A673 (cell line): ENCODE measurements at regions not wholly inside any gene's neighbourhood (a gene's known extent, or its start where the extent isn't known, plus 50 kb on each side); places are given as distances from the start of the nearest gene placed in this dataset.

ENCODE experiments used
- BruUV-seq: library from RNA; stranded (reverse); fragments of 400-500 nt; replicated peaks from 2 replicates; lab custom pipeline; 2021; lab: Mats Ljungman, UMichigan
- CTCF ChIA-PET: fragments of 300-600 bp; sonication (Branson Sonifier 250); formaldehyde crosslinking; loops from one replicate; lab custom pipeline; 2022; ENCODE audit warnings: antibody characterized with exemption; lab: Charles Lee
- POLR2A ChIA-PET: fragments of 300-600 bp; sonication (Branson Sonifier 250); formaldehyde crosslinking; loops from one replicate; lab custom pipeline; 2022; ENCODE audit warnings: antibody characterized with exemption; ENCODE audit not compliant: low non-redundant PET; lab: Charles Lee
- DNase-seq: peaks from one replicate; pipeline ENCODE4 v3.0.0-alpha.2; 2015; ENCODE audit warnings: low spot score
- H3K27ac ChIP-seq: fragments of 200-600 bp; sonication (generic); 2 replicates; pipeline ENCODE4 v1.5.1; 2016; ENCODE audit warnings: mixed run types, low read depth, mild to moderate bottlenecking, mixed read lengths, antibody characterized with exemption, low read length; ENCODE audit not compliant: poor library complexity, severe bottlenecking
- H3K27me3 ChIP-seq: fragments of 200-600 bp; sonication (generic); replicated peaks from 2 replicates; pipeline ENCODE4 v1.6.1; 2017; ENCODE audit warnings: mixed run types, low read depth, mild to moderate bottlenecking, mixed read lengths, antibody characterized with exemption, low read length; ENCODE audit not compliant: insufficient read depth, poor library complexity
- H3K36me3 ChIP-seq: fragments of 200-600 bp; sonication (generic); 2 replicates; pipeline ENCODE4 v1.6.1; 2016; ENCODE audit warnings: mixed run types, mild to moderate bottlenecking, mixed read lengths, antibody characterized with exemption, low read length; ENCODE audit not compliant: insufficient read depth, poor library complexity, severe bottlenecking
- H3K4me1 ChIP-seq: fragments of 200-600 bp; sonication (generic); 2 replicates; pipeline ENCODE4 v1.6.1; 2017; ENCODE audit warnings: mixed run types, mild to moderate bottlenecking, mixed read lengths, antibody characterized with exemption, low read length; ENCODE audit not compliant: insufficient read depth, poor library complexity, severe bottlenecking
- H3K4me3 ChIP-seq: fragments of 200-600 bp; sonication (generic); 2 replicates; pipeline ENCODE4 v1.5.1; 2016; ENCODE audit warnings: low read depth, mixed run types, mild to moderate bottlenecking, mixed read lengths, low read length; ENCODE audit not compliant: poor library complexity, severe bottlenecking
- H3K9me3 ChIP-seq: fragments of 200-600 bp; sonication (generic); 2 replicates; pipeline ENCODE4 v1.6.1; 2016; ENCODE audit warnings: mixed run types, low read depth, mild to moderate bottlenecking, mixed read lengths, antibody characterized with exemption, low read length; ENCODE audit not compliant: poor library complexity, severe bottlenecking
- EZH2 ChIP-seq: fragments of 200-600 bp; sonication (generic); IDR thresholded peaks from 2 replicates; pipeline ENCODE4 v1.6.1; 2017; ENCODE audit warnings: borderline replicate concordance, low read depth, mild to moderate bottlenecking, mixed read lengths, antibody characterized with exemption, low read length; ENCODE audit not compliant: poor library complexity, severe bottlenecking
- intact Hi-C: fragments of 100-400 bp; cut with micrococcal nuclease; formaldehyde crosslinking; loops from one replicate; pipeline ENCODE4 v1.10.0; 2022; ENCODE audit not compliant: unreplicated experiment
- TF ChIP-seq, protein P1 (sequence below): fragments of 300-800, 200-600 bp; sonication (generic); conservative IDR thresholded peaks from 2 replicates; pipeline ENCODE4 v1.5.1; 2017; ENCODE audit warnings: low read depth, mild to moderate bottlenecking, antibody characterized with exemption, low read length, moderate library complexity, mixed read lengths

DNA sequence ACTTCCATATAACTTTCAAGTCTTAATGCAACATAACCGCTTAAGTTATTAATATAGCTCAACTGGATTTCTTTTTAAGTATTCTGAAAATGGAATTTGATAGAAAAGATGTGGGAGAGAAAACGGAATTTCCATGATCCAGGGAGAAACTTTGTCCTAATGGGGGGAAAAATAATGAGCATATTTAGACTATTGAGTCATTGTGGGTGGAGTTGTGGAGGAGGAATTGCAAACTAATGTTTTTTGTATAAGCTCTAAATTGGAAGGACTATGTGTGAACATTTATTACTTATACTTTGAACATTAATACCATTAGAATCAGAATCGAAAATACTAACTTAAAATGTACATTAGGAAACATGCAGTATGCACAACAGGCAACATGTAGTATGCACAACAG, 159.9 kb upstream of the NEGR1 start:
- POLR2A ChIA-PET: no interaction called here
- no TSS peak for BruUV-seq
- Histone ChIP-seq H3K4me3 (no peak overlapping the region), H3K9me3 (no peaks in the 10 kb centered on the region), H3K27ac (no peak overlapping the region), H3K36me3 (no peaks in the 10 kb centered on the region), H3K27me3 (no peaks in the 10 kb centered on the region), H3K4me1 (no peaks in the 10 kb centered on the region)
- TF ChIP-seq, protein P1, sequence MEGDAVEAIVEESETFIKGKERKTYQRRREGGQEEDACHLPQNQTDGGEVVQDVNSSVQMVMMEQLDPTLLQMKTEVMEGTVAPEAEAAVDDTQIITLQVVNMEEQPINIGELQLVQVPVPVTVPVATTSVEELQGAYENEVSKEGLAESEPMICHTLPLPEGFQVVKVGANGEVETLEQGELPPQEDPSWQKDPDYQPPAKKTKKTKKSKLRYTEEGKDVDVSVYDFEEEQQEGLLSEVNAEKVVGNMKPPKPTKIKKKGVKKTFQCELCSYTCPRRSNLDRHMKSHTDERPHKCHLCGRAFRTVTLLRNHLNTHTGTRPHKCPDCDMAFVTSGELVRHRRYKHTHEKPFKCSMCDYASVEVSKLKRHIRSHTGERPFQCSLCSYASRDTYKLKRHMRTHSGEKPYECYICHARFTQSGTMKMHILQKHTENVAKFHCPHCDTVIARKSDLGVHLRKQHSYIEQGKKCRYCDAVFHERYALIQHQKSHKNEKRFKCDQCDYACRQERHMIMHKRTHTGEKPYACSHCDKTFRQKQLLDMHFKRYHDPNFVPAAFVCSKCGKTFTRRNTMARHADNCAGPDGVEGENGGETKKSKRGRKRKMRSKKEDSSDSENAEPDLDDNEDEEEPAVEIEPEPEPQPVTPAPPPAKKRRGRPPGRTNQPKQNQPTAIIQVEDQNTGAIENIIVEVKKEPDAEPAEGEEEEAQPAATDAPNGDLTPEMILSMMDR: no peak
- TF ChIP-seq EZH2: no peak
- CTCF ChIA-PET: no interaction called here
- DNase-seq: no peak
- intact Hi-C loops: no loop called here

DNA sequence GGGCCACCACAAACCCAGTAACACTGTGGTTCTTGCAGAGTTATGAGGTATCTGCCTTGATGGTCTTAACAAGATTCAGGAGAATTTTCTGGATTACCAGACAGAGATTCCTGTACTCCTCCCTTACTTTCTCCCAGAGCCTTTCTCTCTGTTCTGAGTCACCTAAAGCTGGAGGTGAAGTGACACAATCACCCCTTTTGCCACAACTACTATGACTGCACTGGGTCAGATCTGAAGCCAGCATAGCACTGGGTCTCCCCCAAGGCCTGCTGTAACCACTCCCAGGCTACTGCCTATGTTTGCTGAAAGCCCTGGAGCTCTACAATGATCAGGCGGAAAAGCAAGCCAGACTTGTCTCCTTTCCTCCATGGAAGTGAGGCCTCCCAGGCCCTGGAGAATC, 156.7 kb upstream of the NEGR1 start:
- TF ChIP-seq EZH2: no peak
- TF ChIP-seq, protein P1: no peak
- ChIA-PET CTCF (no interaction called here), POLR2A (no interaction called here)
- H3K9me3 ChIP-seq: no peaks in the 10 kb centered on the region
- H3K4me1 ChIP-seq: no peaks in the 10 kb centered on the region
- no peak overlapping the region for H3K4me3 ChIP-seq
- BruUV-seq: no TSS peak
- no peaks in the 10 kb centered on the region for H3K27me3 ChIP-seq
- no peaks in the 10 kb centered on the region for H3K36me3 ChIP-seq
- intact Hi-C loops: no loop called here
- no peak overlapping the region for H3K27ac ChIP-seq
- no peak for DNase-seq

DNA sequence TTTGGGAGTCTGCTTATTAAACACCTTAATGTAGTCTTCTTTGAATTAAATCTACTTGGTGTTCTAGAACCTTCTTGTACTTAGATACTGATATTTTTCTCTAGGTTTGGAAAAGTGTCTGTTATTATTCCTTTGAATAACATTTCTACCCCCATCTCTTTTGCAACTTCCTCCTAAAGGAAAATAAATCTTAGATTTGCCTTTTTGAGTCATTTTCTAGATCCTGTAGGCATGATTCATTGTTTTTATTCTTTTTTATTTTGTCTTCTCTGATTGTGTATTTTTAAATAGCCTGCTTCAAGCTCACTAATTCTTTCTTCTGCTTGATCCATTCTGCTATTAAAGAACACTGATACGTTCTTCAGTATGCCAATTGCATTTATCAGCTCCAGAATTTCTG, 155.9 kb upstream of the NEGR1 start:
- POLR2A ChIA-PET: no interaction called here
- CTCF ChIA-PET: no interaction called here
- Histone ChIP-seq H3K4me1 (no peaks in the 10 kb centered on the region), H3K36me3 (no peaks in the 10 kb centered on the region), H3K9me3 (no peaks in the 10 kb centered on the region), H3K4me3 (no peak overlapping the region), H3K27ac (no peak overlapping the region), H3K27me3 (no peaks in the 10 kb centered on the region)
- no peak for DNase-seq
- TF ChIP-seq, protein P1: no peak
- TF ChIP-seq EZH2: no peak
- no TSS peak for BruUV-seq
- intact Hi-C loops: no loop called here
